ENCODE measurements at regions not wholly inside any gene's neighbourhood (a gene's known extent, or its start where the extent isn't known, plus 50 kb on each side); places are given as distances from the start of the nearest gene placed in this dataset.

- TF ChIP-seq CTCF (IDR thresholded peaks at IDR 0.05; ENCODE audit: borderline replicate concordance, extremely low read depth, low read length, poor library complexity, severe bottlenecking) (no peak), EZH2 (IDR thresholded peaks at IDR 0.05; ENCODE audit: borderline replicate concordance, low read depth, low read length, severe bottlenecking) (no peak)
Measured at GRCh38 chr5:27242258-27242626, 203.9 kb upstream of the CDH9 start.

Measured in DND-41 (cell line).